ENCODE measurements at regions not wholly inside any gene's neighbourhood (a gene's known extent, or its start where the extent isn't known, plus 50 kb on each side); places are given as distances from the start of the nearest gene placed in this dataset.

DNA sequence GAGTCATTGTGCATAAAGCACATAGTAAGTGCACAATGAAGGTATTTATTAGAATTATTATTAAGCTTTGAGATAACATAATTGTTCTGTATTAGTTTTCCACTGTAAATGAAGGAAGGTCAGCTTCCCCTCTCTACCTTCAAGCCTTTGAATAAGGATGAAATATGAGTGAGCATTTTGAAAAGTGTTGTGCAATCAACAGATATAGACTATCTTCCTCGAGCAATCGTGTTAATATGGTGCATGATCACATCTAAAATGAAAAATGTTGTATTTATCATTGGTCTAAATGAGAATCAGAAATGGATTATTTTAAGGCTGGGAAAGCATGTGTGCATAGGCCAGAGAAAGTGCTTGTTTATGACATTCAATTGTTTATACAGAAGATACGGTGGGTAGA lies 1474.6 kb upstream of the TENM3 start:
- TF ChIP-seq, protein P1, sequence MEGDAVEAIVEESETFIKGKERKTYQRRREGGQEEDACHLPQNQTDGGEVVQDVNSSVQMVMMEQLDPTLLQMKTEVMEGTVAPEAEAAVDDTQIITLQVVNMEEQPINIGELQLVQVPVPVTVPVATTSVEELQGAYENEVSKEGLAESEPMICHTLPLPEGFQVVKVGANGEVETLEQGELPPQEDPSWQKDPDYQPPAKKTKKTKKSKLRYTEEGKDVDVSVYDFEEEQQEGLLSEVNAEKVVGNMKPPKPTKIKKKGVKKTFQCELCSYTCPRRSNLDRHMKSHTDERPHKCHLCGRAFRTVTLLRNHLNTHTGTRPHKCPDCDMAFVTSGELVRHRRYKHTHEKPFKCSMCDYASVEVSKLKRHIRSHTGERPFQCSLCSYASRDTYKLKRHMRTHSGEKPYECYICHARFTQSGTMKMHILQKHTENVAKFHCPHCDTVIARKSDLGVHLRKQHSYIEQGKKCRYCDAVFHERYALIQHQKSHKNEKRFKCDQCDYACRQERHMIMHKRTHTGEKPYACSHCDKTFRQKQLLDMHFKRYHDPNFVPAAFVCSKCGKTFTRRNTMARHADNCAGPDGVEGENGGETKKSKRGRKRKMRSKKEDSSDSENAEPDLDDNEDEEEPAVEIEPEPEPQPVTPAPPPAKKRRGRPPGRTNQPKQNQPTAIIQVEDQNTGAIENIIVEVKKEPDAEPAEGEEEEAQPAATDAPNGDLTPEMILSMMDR (IDR thresholded peaks at IDR 0.05): no peak
- no peaks in the 10 kb centered on the region for H4K20me1 ChIP-seq (ENCODE audit: insufficient read depth, low read length)
- Mint-ChIP-seq H3K36me3 (no peaks in the 10 kb centered on the region), H3K27me3 (ENCODE audit: low read depth in 3 of 3) (peaks cover 0 to 2% (median 0%) of the 10 kb centered on the region in 3 donors), H3K4me1 (no peaks in the 10 kb centered on the region), H3K4me3 (no peak overlapping the region), H3K9me3 (no peaks in the 10 kb centered on the region), H3K27ac (no peak overlapping the region)
- H3K9ac ChIP-seq (ENCODE audit: insufficient read depth, low read length, poor library complexity, severe bottlenecking): no peak overlapping the region
- no peak overlapping the region for H2AFZ ChIP-seq (ENCODE audit: insufficient read depth, low read depth, low read length, poor library complexity, severe bottlenecking)
- no peaks in the 10 kb centered on the region for H3K27me3 ChIP-seq (ENCODE audit: control insufficient read depth in 2 of 2, insufficient read depth in 2 of 2, low read length in 2 of 2)
- H3K79me2 ChIP-seq (ENCODE audit: insufficient read depth, low read length): no peaks in the 10 kb centered on the region
- intact Hi-C loops (cut with micrococcal nuclease): no loop called here
- no peaks in the 10 kb centered on the region for H3K4me1 ChIP-seq (ENCODE audit: control insufficient read depth in 1 of 2, insufficient read depth in 2 of 2, low read length in 2 of 2)
- no peak overlapping the region for H3K4me2 ChIP-seq (replicated peaks; ENCODE audit: extremely low read depth, low read length, poor library complexity, severe bottlenecking)
- no peaks in the 10 kb centered on the region for H3K36me3 ChIP-seq (replicated peaks in 1 of 2; ENCODE audit: control insufficient read depth in 1 of 2, insufficient read depth in 2 of 2, low read length in 2 of 2)
- 100% methylated on average over 1 of the region's 3 CpGs for WGBS (ENCODE audit: insufficient coverage)
- no peaks in the 10 kb centered on the region for H3K9me3 ChIP-seq (replicated peaks in 1 of 2; ENCODE audit: control insufficient read depth in 1 of 2, insufficient read depth in 1 of 2, low read length in 2 of 2)
- H3K4me3 ChIP-seq (replicated peaks in 1 of 3; ENCODE audit: low read depth in 2 of 3, low read length in 3 of 3): no peak overlapping the region
- no peak overlapping the region for H3K27ac ChIP-seq (ENCODE audit: low read depth in 1 of 2, low read length in 2 of 2)
- DNase-seq: no peak

DNA sequence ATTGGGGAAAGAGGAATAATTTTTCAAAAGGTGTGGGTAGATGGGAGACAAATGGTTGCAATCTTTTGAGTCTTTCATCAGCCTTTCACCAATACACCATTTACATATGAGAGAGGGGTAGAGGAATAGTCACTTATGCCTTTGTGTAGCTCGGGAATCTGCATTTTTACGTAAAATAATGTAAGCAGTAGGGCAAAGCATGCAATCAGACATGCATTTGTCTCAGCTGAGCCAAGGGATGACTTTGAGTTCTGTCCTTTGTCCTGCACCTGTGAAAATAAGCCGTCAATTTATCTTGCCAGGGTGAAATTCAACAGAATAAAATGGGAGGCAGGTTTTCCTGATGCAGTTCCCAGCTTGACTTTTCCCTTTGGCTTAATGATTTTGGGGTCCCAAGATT lies 1473.4 kb upstream of the TENM3 start:
- Mint-ChIP-seq H3K27ac (no peak overlapping the region), H3K9me3 (peaks cover 0 to 4% (median 0%) of the 10 kb centered on the region in 7 donors), H3K4me1 (no peaks in the 10 kb centered on the region), H3K36me3 (no peaks in the 10 kb centered on the region), H3K4me3 (no peak overlapping the region), H3K27me3 (ENCODE audit: low read depth in 3 of 3) (peaks cover 0 to 2% (median 0%) of the 10 kb centered on the region in 3 donors)
- Histone ChIP-seq H3K9ac (ENCODE audit: insufficient read depth, low read length, poor library complexity, severe bottlenecking) (no peak overlapping the region), H3K27me3 (ENCODE audit: control insufficient read depth in 2 of 2, insufficient read depth in 2 of 2, low read length in 2 of 2) (no peaks in the 10 kb centered on the region), H3K27ac (ENCODE audit: low read depth in 1 of 2, low read length in 2 of 2) (no peak overlapping the region), H2AFZ (ENCODE audit: insufficient read depth, low read depth, low read length, poor library complexity, severe bottlenecking) (no peak overlapping the region), H4K20me1 (ENCODE audit: insufficient read depth, low read length) (no peaks in the 10 kb centered on the region), H3K9me3 (replicated peaks in 1 of 2; ENCODE audit: control insufficient read depth in 1 of 2, insufficient read depth in 1 of 2, low read length in 2 of 2) (no peaks in the 10 kb centered on the region), H3K79me2 (ENCODE audit: insufficient read depth, low read length) (no peaks in the 10 kb centered on the region), H3K4me3 (replicated peaks in 1 of 3; ENCODE audit: low read depth in 2 of 3, low read length in 3 of 3) (no peak overlapping the region), H3K36me3 (replicated peaks in 1 of 2; ENCODE audit: control insufficient read depth in 1 of 2, insufficient read depth in 2 of 2, low read length in 2 of 2) (no peaks in the 10 kb centered on the region), H3K4me2 (replicated peaks; ENCODE audit: extremely low read depth, low read length, poor library complexity, severe bottlenecking) (no peak overlapping the region), H3K4me1 (ENCODE audit: control insufficient read depth in 1 of 2, insufficient read depth in 2 of 2, low read length in 2 of 2) (no peaks in the 10 kb centered on the region)
- TF ChIP-seq, protein P1 (IDR thresholded peaks at IDR 0.05): no peak
- 100% methylated on average over 2 of the region's 3 CpGs for WGBS (ENCODE audit: insufficient coverage)
- intact Hi-C loops (cut with micrococcal nuclease): no loop called here
- DNase-seq: no peak

Data from CD14-positive monocyte (primary cell).